Neutrophil (primary cell): ENCODE measurements at regions not wholly inside any gene's neighbourhood (a gene's known extent, or its start where the extent isn't known, plus 50 kb on each side); places are given as distances from the start of the nearest gene placed in this dataset.

ENCODE experiments used
- H3K27ac ChIP-seq: fragments of 200-600 bp; sonication (generic); 2 replicates; pipeline ENCODE4 v1.5.1; 2016; ENCODE audit warnings: mild to moderate bottlenecking, moderate library complexity
- H3K27me3 ChIP-seq: fragments of 200-600 bp; sonication (generic); 2 replicates; pipeline ENCODE4 v1.6.0; 2016; ENCODE audit warnings: mild to moderate bottlenecking
- H3K36me3 ChIP-seq: fragments of 200-600 bp; sonication (generic); 2 replicates; pipeline ENCODE4 v1.5.1; 2017
- H3K4me1 ChIP-seq, 2 experiments: fragments of 200-600 bp in 1 of 2; sonication (generic) in 1 of 2; 1 replicate in 1 of 2; 2 replicates in 1 of 2; pipeline versions ENCODE4 v1.5.1 to v1.6.1; 2013 to 2016; ENCODE audit warnings: low read depth in 1 of 2, low read length in 1 of 2, mild to moderate bottlenecking in 1 of 2, moderate library complexity in 1 of 2; ENCODE audit not compliant: control insufficient read depth in 1 of 2, insufficient read depth in 1 of 2
- H3K4me3 ChIP-seq, 2 experiments: fragments of 200-600 bp in 1 of 2; sonication (generic) in 1 of 2; 1 replicate in 1 of 2; 2 replicates in 1 of 2; pipeline ENCODE4 v1.5.1; 2013 to 2016; ENCODE audit warnings: low read depth in 1 of 2, low read length in 1 of 2, mild to moderate bottlenecking in 1 of 2, moderate library complexity in 1 of 2
- H3K9me3 ChIP-seq: fragments of 200-600 bp; sonication (generic); 2 replicates; pipeline ENCODE4 v1.5.1; 2016
- TF ChIP-seq, protein P1 (sequence below): fragments of 200-600 bp; sonication (generic); IDR thresholded peaks from 2 replicates; pipeline ENCODE4 v1.5.1; 2016; ENCODE audit warnings: antibody characterized with exemption

GRCh38 chr3:46091741-46092701 lies 64.7 kb upstream of the XCR1 start:
- Histone ChIP-seq H3K4me3 (peak overlapping the region in 1 of 2 experiments; percentile 17), H3K27ac (peak overlapping the region; percentile 99), H3K4me1 (peaks cover 92 to 93% of the 10 kb centered on the region in 2 experiments), H3K27me3 (no peaks in the 10 kb centered on the region), H3K9me3 (no peaks in the 10 kb centered on the region), H3K36me3 (no peaks in the 10 kb centered on the region)
- TF ChIP-seq, protein P1, sequence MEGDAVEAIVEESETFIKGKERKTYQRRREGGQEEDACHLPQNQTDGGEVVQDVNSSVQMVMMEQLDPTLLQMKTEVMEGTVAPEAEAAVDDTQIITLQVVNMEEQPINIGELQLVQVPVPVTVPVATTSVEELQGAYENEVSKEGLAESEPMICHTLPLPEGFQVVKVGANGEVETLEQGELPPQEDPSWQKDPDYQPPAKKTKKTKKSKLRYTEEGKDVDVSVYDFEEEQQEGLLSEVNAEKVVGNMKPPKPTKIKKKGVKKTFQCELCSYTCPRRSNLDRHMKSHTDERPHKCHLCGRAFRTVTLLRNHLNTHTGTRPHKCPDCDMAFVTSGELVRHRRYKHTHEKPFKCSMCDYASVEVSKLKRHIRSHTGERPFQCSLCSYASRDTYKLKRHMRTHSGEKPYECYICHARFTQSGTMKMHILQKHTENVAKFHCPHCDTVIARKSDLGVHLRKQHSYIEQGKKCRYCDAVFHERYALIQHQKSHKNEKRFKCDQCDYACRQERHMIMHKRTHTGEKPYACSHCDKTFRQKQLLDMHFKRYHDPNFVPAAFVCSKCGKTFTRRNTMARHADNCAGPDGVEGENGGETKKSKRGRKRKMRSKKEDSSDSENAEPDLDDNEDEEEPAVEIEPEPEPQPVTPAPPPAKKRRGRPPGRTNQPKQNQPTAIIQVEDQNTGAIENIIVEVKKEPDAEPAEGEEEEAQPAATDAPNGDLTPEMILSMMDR, result no peak

DNA sequence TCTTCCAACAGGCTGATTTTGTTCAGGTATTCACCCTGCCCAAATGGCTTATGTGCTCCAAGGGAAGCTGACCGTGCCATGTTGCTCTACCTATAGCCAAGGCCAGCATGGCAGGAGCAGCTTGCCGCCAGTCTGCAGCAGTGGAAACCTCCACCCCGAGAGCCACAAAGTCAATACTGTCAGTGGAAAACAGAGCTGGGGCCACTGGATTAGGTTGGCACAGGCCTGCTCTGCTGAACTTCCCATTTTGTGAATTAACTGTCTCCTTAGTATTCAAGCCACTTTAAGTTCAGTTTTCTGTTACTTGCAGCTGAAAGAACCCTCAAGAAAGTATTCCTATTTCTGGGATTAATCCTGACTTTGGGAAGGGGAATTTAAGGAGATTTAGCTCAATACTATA lies 63.8 kb upstream of the XCR1 start:
- peaks cover 82 to 83% of the 10 kb centered on the region in 2 experiments for H3K4me1 ChIP-seq
- H3K36me3 ChIP-seq, result no peaks in the 10 kb centered on the region
- peak overlapping the region; percentile 99 for H3K27ac ChIP-seq
- TF ChIP-seq, protein P1, result no peak
- no peaks in the 10 kb centered on the region for H3K27me3 ChIP-seq
- no peaks in the 10 kb centered on the region for H3K9me3 ChIP-seq
- peak overlapping the region; percentile 4 to 5 for H3K4me3 ChIP-seq

GRCh38 chr3:46090161-46090591 lies 62.9 kb upstream of the XCR1 start:
- TF ChIP-seq, protein P1, result no peak

DNA sequence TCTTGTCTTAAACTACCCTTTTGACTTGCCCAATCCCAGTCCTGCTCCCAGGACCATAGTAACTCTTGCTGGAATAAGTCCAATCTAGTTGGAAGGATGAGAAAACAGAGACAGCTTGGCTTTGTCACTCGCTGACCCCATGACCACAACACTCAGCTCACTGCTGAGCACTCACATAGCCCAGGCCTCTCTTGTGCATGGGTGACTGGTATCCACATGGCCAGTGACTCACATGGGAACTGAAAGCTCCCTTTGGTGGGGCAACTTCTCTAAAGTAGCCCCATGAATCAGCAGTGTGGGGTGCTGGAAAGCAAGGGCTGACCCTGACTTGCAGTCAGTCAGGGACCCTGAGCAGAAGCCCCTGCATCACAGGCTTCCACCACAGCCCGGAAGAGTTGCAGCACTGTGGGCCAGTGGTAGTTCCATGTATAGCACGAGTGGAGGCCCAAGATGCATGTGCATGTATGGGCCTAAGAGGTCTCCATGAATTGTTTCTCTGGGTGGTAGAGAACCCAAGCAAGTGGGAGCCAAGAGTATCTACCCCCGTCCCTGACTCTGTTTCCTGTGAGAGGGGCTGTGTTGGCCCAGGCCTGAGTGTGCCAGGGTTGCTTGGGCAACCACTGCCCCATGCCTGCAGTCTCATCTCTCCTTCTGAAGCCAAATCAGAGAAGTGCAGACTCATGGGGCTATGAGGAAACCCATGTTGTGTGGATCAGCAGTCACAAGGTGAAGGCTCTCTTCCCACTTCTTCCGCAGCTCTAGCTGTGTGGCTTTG lies 62.1 kb upstream of the XCR1 start:
- no peaks in the 10 kb centered on the region for H3K36me3 ChIP-seq
- peak overlapping the region; percentile 99 for H3K27ac ChIP-seq
- H3K9me3 ChIP-seq, result no peaks in the 10 kb centered on the region
- TF ChIP-seq, protein P1, result peak; percentile 37
- H3K4me1 ChIP-seq, result peaks cover 66 to 67% of the 10 kb centered on the region in 2 experiments
- peak overlapping the region; percentile 9 to 25 for H3K4me3 ChIP-seq
- H3K27me3 ChIP-seq, result no peaks in the 10 kb centered on the region

More at GRCh38 chr3:46090161-46090591, 62.9 kb upstream of the XCR1 start:
- Histone ChIP-seq H3K27me3 (no peaks in the 10 kb centered on the region), H3K4me3 (peak overlapping the region; percentile 4 to 5), H3K4me1 (peaks cover 74% of the 10 kb centered on the region in 2 experiments), H3K36me3 (no peaks in the 10 kb centered on the region), H3K27ac (peak overlapping the region; percentile 99), H3K9me3 (no peaks in the 10 kb centered on the region)

DNA sequence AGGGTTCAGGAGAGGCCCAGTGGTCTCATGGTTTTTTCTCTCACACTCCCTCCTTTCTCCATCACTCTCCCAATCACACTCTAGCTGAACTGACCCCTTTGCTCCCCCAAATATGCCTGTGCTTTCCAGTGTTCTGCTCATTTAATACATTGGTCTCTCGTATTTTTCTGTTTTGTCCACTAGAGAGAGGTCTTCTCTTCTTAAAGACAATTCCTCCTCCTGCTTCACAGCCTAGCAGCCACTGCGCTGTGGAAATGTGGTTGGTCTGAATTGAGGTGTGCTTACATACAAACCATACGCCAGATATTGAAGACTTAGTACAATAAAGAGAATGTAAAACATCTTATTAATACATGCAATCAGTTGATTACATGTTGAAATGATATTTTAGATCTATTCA lies 60.6 kb upstream of the XCR1 start:
- H3K27ac ChIP-seq, result peak overlapping the region; percentile 99
- H3K4me3 ChIP-seq, result no peak overlapping the region
- peaks cover 51% of the 10 kb centered on the region in 2 experiments for H3K4me1 ChIP-seq
- no peaks in the 10 kb centered on the region for H3K36me3 ChIP-seq
- TF ChIP-seq, protein P1, result peak; percentile 52
- no peaks in the 10 kb centered on the region for H3K9me3 ChIP-seq
- H3K27me3 ChIP-seq, result no peaks in the 10 kb centered on the region
